Panc1 (cell line): ENCODE measurements at regions not wholly inside any gene's neighbourhood (a gene's known extent, or its start where the extent isn't known, plus 50 kb on each side); places are given as distances from the start of the nearest gene placed in this dataset.

ENCODE experiments used
- ATAC-seq: fragments of 200-7000 bp; cut with Tn5 transposase; 2 replicates; pipeline ENCODE4 v1.9.1; 2020; ENCODE audit warnings: mild to moderate bottlenecking, moderate library complexity
- BruUV-seq: library from RNA; stranded (reverse); fragments of 400-500 nt; replicated peaks from 2 replicates; lab custom pipeline; 2021; lab: Mats Ljungman, UMichigan
- CTCF ChIA-PET: fragments of 300-600 bp; sonication (Branson Sonifier 250); formaldehyde crosslinking; loops from one replicate; lab custom pipeline; 2022; ENCODE audit warnings: antibody characterized with exemption; lab: Charles Lee
- POLR2A ChIA-PET: fragments of 300-600 bp; sonication (Branson Sonifier 250); formaldehyde crosslinking; loops from one replicate; lab custom pipeline; 2022; ENCODE audit warnings: antibody characterized with exemption; lab: Charles Lee
- DNase-seq: peaks from one replicate; pipeline ENCODE4 v3.0.0-alpha.2; 2010; ENCODE audit warnings: low read depth, low spot score
- H3K27ac ChIP-seq: 2 replicates; pipeline ENCODE4 v1.5.1; 2011; ENCODE audit warnings: mild to moderate bottlenecking, low read length, inconsistent platforms
- H3K27me3 ChIP-seq: fragments of 200-500 bp; sonication (Bioruptor generic); 2 replicates; pipeline ENCODE4 v1.6.0; 2014; ENCODE audit warnings: low read length, inconsistent platforms; ENCODE audit not compliant: control insufficient read depth, insufficient read depth
- H3K36me3 ChIP-seq: fragments of 200-500 bp; sonication (Bioruptor generic); 2 replicates; pipeline ENCODE4 v1.5.1; 2014; ENCODE audit warnings: inconsistent platforms, mild to moderate bottlenecking, low read length, moderate library complexity; ENCODE audit not compliant: control insufficient read depth, insufficient read depth
- H3K4me1 ChIP-seq: 2 replicates; pipeline ENCODE4 v1.5.1; 2011; ENCODE audit warnings: inconsistent platforms, mild to moderate bottlenecking, low read length, moderate library complexity; ENCODE audit not compliant: control insufficient read depth, insufficient read depth
- H3K4me3 ChIP-seq, 2 experiments: 2 replicates each; pipeline ENCODE4 v1.5.1; 2011 to 2012; ENCODE audit warnings: low read depth in 2 of 2, low read length in 2 of 2, mild to moderate bottlenecking in 2 of 2, inconsistent platforms in 1 of 2, moderate library complexity in 1 of 2
- H3K9me3 ChIP-seq: fragments of 200-500 bp; sonication (Bioruptor generic); 2 replicates; pipeline ENCODE4 v1.5.1; 2014; ENCODE audit warnings: low read depth, mild to moderate bottlenecking, inconsistent platforms, low read length, moderate library complexity; ENCODE audit not compliant: control insufficient read depth, insufficient read depth
- CTCF ChIP-seq: fragments of 450-650 bp; IDR thresholded peaks from 2 replicates; pipeline ENCODE4 v1.5.1; 2017; ENCODE audit warnings: mild to moderate bottlenecking
- POLR2AphosphoS5 ChIP-seq: IDR thresholded peaks from 2 replicates; pipeline ENCODE4 v1.6.1; 2012; ENCODE audit warnings: mild to moderate bottlenecking, low read depth, low read length, moderate library complexity
- REST ChIP-seq, 2 experiments: IDR thresholded peaks; 2 replicates each; pipeline ENCODE4 v1.6.1; 2011 to 2012; ENCODE audit warnings: low read depth in 2 of 2, control low read depth in 1 of 2, low read length in 1 of 2, mild to moderate bottlenecking in 1 of 2, moderate library complexity in 1 of 2; ENCODE audit not compliant: insufficient read depth in 1 of 2
- SIN3A ChIP-seq: IDR thresholded peaks from 2 replicates; pipeline ENCODE4 v1.6.1; 2012; ENCODE audit warnings: low read depth, mild to moderate bottlenecking, low read length, moderate library complexity, borderline replicate concordance; ENCODE audit not compliant: insufficient read depth
- TCF7L2 ChIP-seq: IDR thresholded peaks from 2 replicates; pipeline ENCODE4 v1.6.1; 2011; ENCODE audit warnings: mild to moderate bottlenecking, low read depth, low read length, inconsistent platforms
- in situ Hi-C: cut with HindIII; loops from 2 replicates; pipeline ENCODE4 v1.10.0; 2016; ENCODE audit warnings: low sequenced_read_pairs, low pct_unique_long_range_greater_than_20kb
- intact Hi-C: fragments of 100-400 bp; cut with micrococcal nuclease; formaldehyde crosslinking; loops from one replicate; pipeline ENCODE4 v1.10.0; 2022; ENCODE audit not compliant: unreplicated experiment

- H3K4me1 ChIP-seq, result no peaks in the 10 kb centered on the region
- no peak overlapping the region for H3K27ac ChIP-seq
- POLR2A ChIA-PET, result no interaction called here
- intact Hi-C loops (no loop called here), in situ Hi-C loops (no loop called here)
- no peaks in the 10 kb centered on the region for H3K27me3 ChIP-seq
- no peaks in the 10 kb centered on the region for H3K9me3 ChIP-seq
- no peaks in the 10 kb centered on the region for H3K36me3 ChIP-seq
- ATAC-seq (no peak), DNase-seq (no peak)
- no peak overlapping the region for H3K4me3 ChIP-seq
- no peak for TF ChIP-seq REST (IDR thresholded peaks at IDR 0.05; ENCODE audit: insufficient read depth in 1 of 2, low read depth in 2 of 2, low read length in 1 of 2)
- no peak for TF ChIP-seq CTCF
- no peak for TF ChIP-seq POLR2AphosphoS5
- no peak for TF ChIP-seq TCF7L2
- TF ChIP-seq SIN3A, result no peak
- BruUV-seq, result no TSS peak
- CTCF ChIA-PET, result no interaction called here
These were observed 60.3 kb upstream of the GPR12 start for GRCh38 chr13:26820871-26821270.

GRCh38 chr13:26819046-26819445, 58.5 kb upstream of the GPR12 start:
- no peaks in the 10 kb centered on the region for H3K36me3 ChIP-seq
- in situ Hi-C loops (no loop called here), intact Hi-C loops (no loop called here)
- no peak for DNase-seq
- H3K4me1 ChIP-seq, result no peaks in the 10 kb centered on the region
- CTCF ChIA-PET, result no interaction called here
- TF ChIP-seq CTCF, result no peak
- TF ChIP-seq SIN3A, result no peak
- TF ChIP-seq POLR2AphosphoS5, result no peak
- no peak for TF ChIP-seq REST (IDR thresholded peaks at IDR 0.05; ENCODE audit: insufficient read depth in 1 of 2, low read depth in 2 of 2, low read length in 1 of 2)
- no peak for TF ChIP-seq TCF7L2
- no peak overlapping the region for H3K4me3 ChIP-seq
- ATAC-seq, result no peak
- no peaks in the 10 kb centered on the region for H3K27me3 ChIP-seq
- POLR2A ChIA-PET, result no interaction called here
- BruUV-seq, result no TSS peak
- no peaks in the 10 kb centered on the region for H3K9me3 ChIP-seq
- no peak overlapping the region for H3K27ac ChIP-seq
